HG02852 (cell line): ENCODE measurements at regions not wholly inside any gene's neighbourhood (a gene's known extent, or its start where the extent isn't known, plus 50 kb on each side); places are given as distances from the start of the nearest gene placed in this dataset.
"Not testable (repeated sequence)": the region's sequence is repeated elsewhere in the genome, so short reads cannot be mapped to it uniquely, and the experiment has no call there.

Experiments
- ATAC-seq: cut with Tn5 transposase; IDR thresholded peaks from one replicate; pipeline ENCODE4 v1.9.1; 2021; ENCODE audit warnings: mild to moderate bottlenecking, moderate library complexity; ENCODE audit not compliant: unreplicated experiment

- ATAC-seq: no peak
Measured at GRCh38 chr6:21708320-21708580, 114.7 kb downstream of the SOX4 start.

- ATAC-seq: no peak
Measured at GRCh38 chr6:21710216-21710615, 116.7 kb downstream of the SOX4 start.

DNA sequence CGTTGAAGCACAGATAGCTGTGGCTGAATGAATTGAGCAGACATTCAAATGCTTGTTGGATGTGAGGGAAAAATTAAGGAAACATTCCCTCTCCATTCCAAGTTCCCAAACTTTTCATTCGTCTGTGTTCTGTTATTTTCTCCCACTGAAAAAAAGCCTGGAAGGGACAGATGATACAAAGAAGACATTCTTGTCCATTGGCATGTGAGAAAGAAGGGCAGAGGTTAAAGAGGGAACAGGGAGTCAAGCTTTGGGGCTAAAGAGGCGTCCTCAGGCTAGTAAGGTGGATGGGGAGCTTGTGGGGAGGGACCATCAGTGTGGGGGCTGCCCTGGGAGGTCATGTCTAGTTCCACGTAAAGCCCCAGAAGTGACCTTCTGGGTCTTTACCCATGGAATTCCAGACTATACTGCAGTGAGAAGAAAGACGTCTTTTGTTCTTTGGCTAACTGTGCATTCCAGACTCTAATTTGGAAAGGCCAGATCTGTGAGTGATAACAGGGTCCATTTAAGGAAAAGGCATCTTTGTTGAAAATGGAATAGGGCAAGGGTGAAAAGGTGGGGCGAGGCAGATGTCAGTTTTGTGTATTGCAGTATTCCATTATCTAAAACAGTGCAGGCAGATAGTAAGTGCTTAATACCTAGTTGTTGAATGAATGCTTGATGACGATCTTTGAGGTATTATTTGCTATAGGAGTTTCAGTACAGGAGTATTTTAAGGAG lies 117.5 kb downstream of the SOX4 start:
- no peak for ATAC-seq

DNA sequence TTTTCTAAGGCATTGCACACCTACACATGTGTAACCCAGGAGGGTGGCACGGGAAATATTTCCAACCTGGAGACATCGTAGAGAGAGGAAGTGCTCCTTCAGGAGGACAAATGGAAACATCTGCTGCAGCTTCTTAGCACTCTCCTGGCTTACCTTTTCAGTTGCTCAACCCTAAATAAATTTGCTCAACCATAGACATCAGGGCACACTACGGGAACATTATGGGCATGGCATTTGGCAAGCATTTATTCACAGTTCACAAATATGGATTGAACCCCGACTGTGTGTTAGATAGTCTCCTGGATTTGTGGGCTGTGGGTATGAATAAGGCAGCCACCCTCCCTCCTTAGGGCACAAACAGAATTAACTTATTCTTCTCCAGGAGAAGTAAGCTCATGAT lies 118.7 kb downstream of the SOX4 start:
- no peak for ATAC-seq

- ATAC-seq: no peak
Measured at GRCh38 chr6:21713481-21713880, 119.9 kb downstream of the SOX4 start.

- no peak for ATAC-seq
Measured at GRCh38 chr6:21715180-21715579, 121.6 kb downstream of the SOX4 start.

GRCh38 chr6:21722510-21722909 lies 129.0 kb downstream of the SOX4 start:
- ATAC-seq: no peak

GRCh38 chr6:21726676-21727075 lies 133.1 kb downstream of the SOX4 start:
- no peak for ATAC-seq

DNA sequence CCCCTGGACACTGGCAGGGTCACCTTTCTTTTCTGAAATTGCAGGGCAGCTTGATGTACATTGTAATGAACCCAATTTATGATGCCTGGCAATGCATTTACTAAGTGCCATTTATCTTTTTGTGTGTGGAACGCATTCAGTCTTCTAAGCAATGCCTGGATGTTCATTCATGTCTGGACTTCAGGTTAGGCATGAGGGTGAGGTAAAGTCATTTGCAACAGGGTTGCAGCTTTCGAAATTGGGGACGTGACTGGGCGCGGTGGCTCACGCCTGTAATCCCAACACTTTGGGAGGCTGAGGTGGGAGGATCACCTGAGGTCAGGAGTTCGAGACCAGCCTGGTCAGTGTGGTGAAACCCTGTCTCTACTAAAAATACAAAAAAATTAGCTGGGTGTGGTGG lies 134.6 kb downstream of the SOX4 start:
- ATAC-seq: no peak

DNA sequence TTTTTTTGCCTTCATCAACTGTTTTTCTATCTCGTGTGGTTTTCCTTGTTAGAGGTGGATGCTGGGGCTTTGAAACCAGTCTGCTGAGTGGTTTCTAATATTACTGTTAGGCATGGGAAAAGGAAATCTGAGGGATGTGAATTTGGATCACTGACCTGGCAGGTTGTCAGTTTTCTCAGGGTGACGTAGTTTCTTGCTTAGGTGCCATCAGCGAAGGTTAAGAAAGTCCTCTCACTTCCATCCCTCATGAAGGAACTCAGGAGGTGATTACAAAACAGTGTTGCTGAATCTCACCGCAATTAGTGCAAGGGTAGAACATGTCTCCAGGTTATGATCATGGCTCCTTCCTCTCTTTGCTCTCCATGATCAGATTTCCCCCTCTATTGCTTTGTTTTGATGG lies 135.9 kb downstream of the SOX4 start:
- ATAC-seq: no peak

- no peak for ATAC-seq
Measured at GRCh38 chr6:21730533-21730932, 137.0 kb downstream of the SOX4 start.

DNA sequence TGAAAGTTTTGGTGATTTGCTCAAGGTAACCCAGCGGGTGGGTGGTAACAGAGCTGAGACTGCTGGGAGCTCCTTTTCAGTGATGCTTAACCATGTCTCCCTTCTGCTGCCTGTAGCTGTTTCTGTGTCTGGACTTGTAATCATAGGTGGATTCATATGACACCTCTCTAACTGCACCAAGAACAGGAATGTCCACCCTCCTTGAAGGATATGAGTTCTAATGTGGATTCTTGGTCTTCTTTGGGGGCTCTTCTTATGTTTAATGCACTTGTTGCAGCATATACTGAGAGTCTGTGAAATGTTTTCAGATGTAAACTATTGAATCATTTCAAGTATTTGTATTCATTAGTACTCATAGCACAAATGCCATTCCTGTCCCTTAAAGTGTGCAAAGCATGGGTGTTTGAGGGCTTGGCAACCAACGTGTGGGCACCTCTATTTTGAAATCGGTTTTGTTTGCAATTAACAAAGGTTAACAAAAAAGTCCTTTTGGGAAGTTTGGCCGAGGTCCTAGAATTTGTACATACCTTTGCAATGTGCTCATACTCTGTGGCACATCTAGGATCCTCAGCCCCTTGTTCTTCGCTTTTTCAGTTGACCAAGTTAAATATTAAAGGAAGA lies 138.0 kb downstream of the SOX4 start:
- no peak for ATAC-seq

GRCh38 chr6:21732032-21732730 lies 138.6 kb downstream of the SOX4 start:
- not testable (repeated sequence) for ATAC-seq

DNA sequence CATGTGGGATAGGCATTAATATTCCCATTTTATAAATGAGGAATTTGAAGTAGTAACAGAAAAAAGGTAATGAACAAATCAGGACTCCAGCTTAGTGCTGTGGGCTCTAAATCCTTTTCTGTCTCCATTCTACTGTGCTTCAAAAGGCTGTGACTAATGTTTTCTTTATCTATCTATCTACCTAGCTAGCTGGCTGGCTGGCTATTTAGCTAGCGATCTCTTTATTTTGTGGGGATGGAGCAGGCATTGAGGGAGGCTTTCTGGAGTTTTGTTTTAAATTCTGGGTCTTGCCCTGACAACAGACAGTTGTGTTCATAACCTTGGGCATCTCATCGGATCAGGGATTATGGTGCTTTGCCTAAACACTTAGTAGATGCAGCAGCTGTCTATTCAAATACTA lies 139.2 kb downstream of the SOX4 start:
- no peak for ATAC-seq

DNA sequence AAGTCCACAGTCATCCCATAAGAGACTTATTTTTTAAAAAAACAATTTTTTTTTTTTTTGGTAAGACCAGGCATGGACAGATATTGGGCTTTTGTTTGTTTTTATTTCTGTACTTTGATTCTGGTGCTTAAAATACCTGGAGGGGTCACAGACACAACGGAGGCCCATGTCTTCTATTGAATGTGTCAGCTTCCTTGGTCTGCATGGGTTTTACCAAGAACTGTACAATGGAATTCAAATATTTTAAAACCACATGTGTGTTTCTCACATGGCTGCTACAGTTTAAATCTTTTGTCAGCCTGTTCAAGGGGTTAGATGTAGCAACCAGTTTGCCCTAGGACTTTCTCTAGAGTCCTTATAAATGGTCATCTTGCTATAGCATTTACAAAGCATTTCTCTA lies 139.8 kb downstream of the SOX4 start:
- no peak for ATAC-seq

- no peak for ATAC-seq
Measured at GRCh38 chr6:21734204-21734603, 140.7 kb downstream of the SOX4 start.

GRCh38 chr6:21738180-21739094 lies 144.9 kb downstream of the SOX4 start:
- ATAC-seq: no peak

GRCh38 chr6:21739241-21739640 lies 145.7 kb downstream of the SOX4 start:
- ATAC-seq: no peak

- no peak for ATAC-seq
Measured at GRCh38 chr6:21739838-21740237, 146.3 kb downstream of the SOX4 start.

- ATAC-seq: no peak
Measured at GRCh38 chr6:21740376-21741124, 147.0 kb downstream of the SOX4 start.
